Kidney epithelial cell (primary cell): ENCODE measurements at regions not wholly inside any gene's neighbourhood (a gene's known extent, or its start where the extent isn't known, plus 50 kb on each side); places are given as distances from the start of the nearest gene placed in this dataset.

ENCODE experiments used
- DNase-seq: peaks from one replicate; pipeline ENCODE4 v3.0.0-alpha.2; 2010; ENCODE audit warnings: low read depth
- H3K27me3 ChIP-seq: 2 replicates; pipeline ENCODE4 v1.6.0; 2011; ENCODE audit warnings: low read length; ENCODE audit not compliant: control insufficient read depth, insufficient read depth
- H3K36me3 ChIP-seq: 2 replicates; pipeline ENCODE4 v1.5.1; 2011; ENCODE audit warnings: low read length; ENCODE audit not compliant: control insufficient read depth, insufficient read depth
- H3K4me3 ChIP-seq: 2 replicates; pipeline ENCODE4 v1.5.1; 2011; ENCODE audit warnings: low read depth, mild to moderate bottlenecking, control low read depth, low read length
- CTCF ChIP-seq: IDR thresholded peaks from 2 replicates; pipeline ENCODE4 v1.5.1; 2011; ENCODE audit warnings: mild to moderate bottlenecking, moderate library complexity, low read length, control low read depth, inconsistent platforms; ENCODE audit not compliant: insufficient read depth, poor library complexity, severe bottlenecking

- Histone ChIP-seq H3K36me3 (no peaks in the 10 kb centered on the region), H3K27me3 (no peaks in the 10 kb centered on the region), H3K4me3 (no peak overlapping the region)
- no peak for TF ChIP-seq CTCF
- DNase-seq, result no peak
Observed at GRCh38 chr11:30733748-30734147, 147.6 kb upstream of the MPPED2 start.

GRCh38 chr11:30730011-30730410 is 143.9 kb upstream of the MPPED2 start:
- no peaks in the 10 kb centered on the region for H3K36me3 ChIP-seq
- no peak for TF ChIP-seq CTCF
- no peak overlapping the region for H3K4me3 ChIP-seq
- no peak for DNase-seq
- H3K27me3 ChIP-seq, result no peaks in the 10 kb centered on the region

GRCh38 chr11:30729187-30729713 is 143.1 kb upstream of the MPPED2 start:
- no peaks in the 10 kb centered on the region for H3K27me3 ChIP-seq
- DNase-seq, result no peak
- H3K4me3 ChIP-seq, result no peak overlapping the region
- no peak for TF ChIP-seq CTCF
- no peaks in the 10 kb centered on the region for H3K36me3 ChIP-seq

GRCh38 chr11:30725645-30726195 is 139.6 kb upstream of the MPPED2 start:
- no peak for DNase-seq
- no peak for TF ChIP-seq CTCF
- H3K27me3 ChIP-seq, result no peaks in the 10 kb centered on the region
- H3K4me3 ChIP-seq, result no peak overlapping the region
- no peaks in the 10 kb centered on the region for H3K36me3 ChIP-seq

GRCh38 chr11:30724274-30724673 is 138.1 kb upstream of the MPPED2 start:
- Histone ChIP-seq H3K4me3 (no peak overlapping the region), H3K27me3 (no peaks in the 10 kb centered on the region), H3K36me3 (no peaks in the 10 kb centered on the region)
- TF ChIP-seq CTCF, result no peak
- no peak for DNase-seq

- TF ChIP-seq CTCF, result no peak
- H3K36me3 ChIP-seq, result no peaks in the 10 kb centered on the region
Observed at GRCh38 chr11:30719371-30719770, 133.2 kb upstream of the MPPED2 start.

More at GRCh38 chr11:30719371-30719770, 133.2 kb upstream of the MPPED2 start:
- H3K4me3 ChIP-seq, result no peak overlapping the region
- DNase-seq, result no peak
- H3K27me3 ChIP-seq, result no peaks in the 10 kb centered on the region
